H9 (cell line): ENCODE measurements at regions not wholly inside any gene's neighbourhood (a gene's known extent, or its start where the extent isn't known, plus 50 kb on each side); places are given as distances from the start of the nearest gene placed in this dataset.

Source experiments
- DNase-seq: peaks from one replicate; pipeline ENCODE4 v3.0.0-alpha.2; 2017
- H2AFZ ChIP-seq: one replicate; pipeline ENCODE4 v1.6.1; 2013; ENCODE audit warnings: mild to moderate bottlenecking, low read length, control low read depth, moderate library complexity
- H2AK5ac ChIP-seq: 2 replicates; pipeline ENCODE4 v1.6.1; 2013; ENCODE audit warnings: low read length, control low read depth, mixed read lengths; ENCODE audit not compliant: insufficient read length
- H2BK120ac ChIP-seq: one replicate; pipeline ENCODE4 v1.6.1; 2013; ENCODE audit warnings: low read depth, mild to moderate bottlenecking, low read length, control low read depth, inconsistent platforms; ENCODE audit not compliant: poor library complexity, severe bottlenecking
- H2BK12ac ChIP-seq: 2 replicates; pipeline ENCODE4 v1.6.1; 2013; ENCODE audit warnings: low read length, control low read depth, mixed read lengths, low read depth; ENCODE audit not compliant: insufficient read length
- H2BK15ac ChIP-seq: 2 replicates; pipeline ENCODE4 v1.6.1; 2013; ENCODE audit warnings: low read depth, low read length, control low read depth
- H2BK20ac ChIP-seq: one replicate; pipeline ENCODE4 v1.6.1; 2013; ENCODE audit warnings: low read depth, mild to moderate bottlenecking, low read length, control low read depth, inconsistent platforms; ENCODE audit not compliant: poor library complexity, severe bottlenecking
- H2BK5ac ChIP-seq: 2 replicates; pipeline ENCODE4 v1.6.1; 2013; ENCODE audit warnings: low read length, control low read depth, mixed read lengths; ENCODE audit not compliant: insufficient read length
- H3K14ac ChIP-seq: 2 replicates; pipeline ENCODE4 v1.6.1; 2013; ENCODE audit warnings: low read length, control low read depth; ENCODE audit not compliant: insufficient read depth
- H3K18ac ChIP-seq: 2 replicates; pipeline ENCODE4 v1.6.1; 2013; ENCODE audit warnings: low read depth, mild to moderate bottlenecking, mixed read lengths, low read length, control low read depth; ENCODE audit not compliant: insufficient read length
- H3K23ac ChIP-seq: 2 replicates; pipeline ENCODE4 v1.6.1; 2013; ENCODE audit warnings: low read length, control low read depth, mixed read lengths, low read depth; ENCODE audit not compliant: insufficient read length
- H3K23me2 ChIP-seq: 2 replicates; pipeline ENCODE4 v1.6.1; 2013; ENCODE audit warnings: low read depth, mild to moderate bottlenecking, mixed read lengths, low read length, control low read depth; ENCODE audit not compliant: insufficient read length, poor library complexity, severe bottlenecking
- H3K27ac ChIP-seq: 2 replicates; pipeline ENCODE4 v1.5.1; 2013; ENCODE audit warnings: low read length, control low read depth, mixed read lengths, low read depth; ENCODE audit not compliant: insufficient read length
- H3K27me3 ChIP-seq: 2 replicates; pipeline ENCODE4 v1.6.1; 2013; ENCODE audit warnings: low read length, control low read depth, inconsistent platforms; ENCODE audit not compliant: insufficient read depth
- H3K4ac ChIP-seq: 2 replicates; pipeline ENCODE4 v1.6.1; 2013; ENCODE audit warnings: low read depth, mild to moderate bottlenecking, control low read depth, inconsistent platforms, low read length, moderate library complexity
- H3K4me1 ChIP-seq: 2 replicates; pipeline ENCODE4 v1.6.1; 2013; ENCODE audit warnings: low read length, control low read depth, inconsistent platforms; ENCODE audit not compliant: insufficient read depth
- H3K4me2 ChIP-seq: 2 replicates; pipeline ENCODE4 v1.6.1; 2013; ENCODE audit warnings: low read length, control low read depth, mixed read lengths; ENCODE audit not compliant: insufficient read length, insufficient read depth
- H3K56ac ChIP-seq: 2 replicates; pipeline ENCODE4 v1.6.1; 2013; ENCODE audit warnings: low read depth, mild to moderate bottlenecking, mixed read lengths, low read length, control low read depth; ENCODE audit not compliant: insufficient read length
- H3K79me1 ChIP-seq: 2 replicates; pipeline ENCODE4 v1.6.1; 2013; ENCODE audit warnings: low read depth, mild to moderate bottlenecking, moderate library complexity, low read length, control low read depth, inconsistent platforms; ENCODE audit not compliant: insufficient read depth, poor library complexity, severe bottlenecking
- H3K79me2 ChIP-seq: 2 replicates; pipeline ENCODE4 v1.6.1; 2013; ENCODE audit warnings: low read length, control low read depth, inconsistent platforms; ENCODE audit not compliant: insufficient read depth
- H3K9ac ChIP-seq: 2 replicates; pipeline ENCODE4 v1.6.1; 2013; ENCODE audit warnings: low read length, control low read depth, mixed read lengths; ENCODE audit not compliant: insufficient read length; ENCODE audit errors: extremely low read depth
- H3K9me3 ChIP-seq: one replicate; pipeline ENCODE4 v1.6.1; 2013; ENCODE audit warnings: low read depth, low read length, inconsistent platforms; ENCODE audit not compliant: control insufficient read depth
- H3T11ph ChIP-seq: one replicate; pipeline ENCODE4 v1.6.1; 2013; ENCODE audit warnings: mild to moderate bottlenecking, low read length, control low read depth, inconsistent platforms
- H4K20me1 ChIP-seq: one replicate; pipeline ENCODE4 v1.6.1; 2013; ENCODE audit not compliant: control insufficient read depth, insufficient read length, insufficient read depth
- H4K5ac ChIP-seq: 2 replicates; pipeline ENCODE4 v1.6.1; 2013; ENCODE audit warnings: low read depth, mild to moderate bottlenecking, mixed read lengths, low read length, control low read depth; ENCODE audit not compliant: insufficient read length
- H4K8ac ChIP-seq: replicated peaks from 2 replicates; pipeline ENCODE4 v1.6.1; 2013; ENCODE audit warnings: low read length, control low read depth, mixed read lengths, low read depth; ENCODE audit not compliant: insufficient read length
- H4K91ac ChIP-seq: 2 replicates; pipeline ENCODE4 v1.6.1; 2013; ENCODE audit warnings: low read depth, mild to moderate bottlenecking, moderate library complexity, mixed read lengths, low read length, control low read depth; ENCODE audit not compliant: insufficient read length
- H3K27ac Mint-ChIP-seq, 3 experiments: 2 replicates in 2 of 3; 3 replicates in 1 of 3; pipeline ENCODE4 v1.8.0; 2020 to 2021; ENCODE audit warnings: mixed read lengths in 3 of 3, mild to moderate bottlenecking in 1 of 3, moderate library complexity in 1 of 3
- H3K27me3 Mint-ChIP-seq: 2 replicates; pipeline ENCODE4 v1.8.0; 2021; ENCODE audit warnings: low read depth, mild to moderate bottlenecking, moderate library complexity, mixed read lengths
- H3K36me3 Mint-ChIP-seq, 3 experiments: 2 replicates in 2 of 3; 3 replicates in 1 of 3; pipeline ENCODE4 v1.8.0; 2020 to 2021; ENCODE audit warnings: low read depth in 3 of 3, mixed read lengths in 3 of 3; ENCODE audit not compliant: insufficient read depth in 1 of 3
- H3K4me1 Mint-ChIP-seq, 2 experiments: 2 replicates each; pipeline ENCODE4 v1.8.0; 2020; ENCODE audit warnings: mixed read lengths in 2 of 2
- H3K4me3 Mint-ChIP-seq, 2 experiments: 2 replicates in 1 of 2; 3 replicates in 1 of 2; pipeline ENCODE4 v1.8.0; 2020 to 2021; ENCODE audit warnings: mild to moderate bottlenecking in 2 of 2, mixed read lengths in 2 of 2, moderate library complexity in 1 of 2
- H3K9me3 Mint-ChIP-seq, 2 experiments: 2 replicates in 1 of 2; 3 replicates in 1 of 2; pipeline ENCODE4 v1.8.0; 2020; ENCODE audit warnings: mild to moderate bottlenecking in 2 of 2, mixed read lengths in 2 of 2, moderate library complexity in 1 of 2
- CTCF ChIP-seq: fragments of 200-600 bp; sonication (generic); conservative IDR thresholded peaks from 3 replicates; pipeline ENCODE4 v1.8.0; 2021; ENCODE audit warnings: antibody characterized with exemption, mild to moderate bottlenecking

- H2AFZ ChIP-seq = no peak overlapping the region
- H3K9me3 ChIP-seq = no peaks in the 10 kb centered on the region
- DNase-seq = no peak
- no peak overlapping the region for H3K23ac ChIP-seq
- no peak overlapping the region for H4K8ac ChIP-seq
- H3K4ac ChIP-seq = no peak overlapping the region
- no peaks in the 10 kb centered on the region for H3K4me1 ChIP-seq
- no peak overlapping the region for H2BK5ac ChIP-seq
- no peak overlapping the region for H2BK12ac ChIP-seq
- no peak overlapping the region for H3K4me3 Mint-ChIP-seq
- no peak overlapping the region for H3K56ac ChIP-seq
- H3K23me2 ChIP-seq = no peaks in the 10 kb centered on the region
- H3K79me1 ChIP-seq = no peaks in the 10 kb centered on the region
- peaks cover 0 to 2% of the 10 kb centered on the region in 2 experiments; a peak in 1 of 4 replicates for H3K4me1 Mint-ChIP-seq
- no peak overlapping the region for H3T11ph ChIP-seq
- H2BK15ac ChIP-seq = no peak overlapping the region
- H3K9me3 Mint-ChIP-seq = no peaks in the 10 kb centered on the region
- H2AK5ac ChIP-seq = no peak overlapping the region
- no peak overlapping the region for H4K91ac ChIP-seq
- H3K27ac Mint-ChIP-seq = no peak overlapping the region
- no peak overlapping the region for H2BK120ac ChIP-seq
- no peaks in the 10 kb centered on the region for H3K27me3 ChIP-seq
- no peaks in the 10 kb centered on the region for H4K20me1 ChIP-seq
- no peak overlapping the region for H3K9ac ChIP-seq
- no peaks in the 10 kb centered on the region for H3K36me3 Mint-ChIP-seq
- no peak overlapping the region for H3K18ac ChIP-seq
- H2BK20ac ChIP-seq = no peak overlapping the region
- no peak overlapping the region for H4K5ac ChIP-seq
- H3K4me2 ChIP-seq = no peak overlapping the region
- no peak overlapping the region for H3K27ac ChIP-seq
- no peaks in the 10 kb centered on the region for H3K79me2 ChIP-seq
- TF ChIP-seq CTCF = no peak
- no peaks in the 10 kb centered on the region for H3K27me3 Mint-ChIP-seq
- H3K14ac ChIP-seq = no peak overlapping the region
Measured at GRCh38 chr3:153331676-153332075, 169.7 kb downstream of the RAP2B start.
